GM19043 (cell line): ENCODE measurements at regions not wholly inside any gene's neighbourhood (a gene's known extent, or its start where the extent isn't known, plus 50 kb on each side); places are given as distances from the start of the nearest gene placed in this dataset.
A peak's percentile ranks its signal among the peaks of the same experiment; 100 is the strongest.

Experiments
- ATAC-seq: cut with Tn5 transposase; IDR thresholded peaks from one replicate; pipeline ENCODE4 v1.9.1; 2021; ENCODE audit warnings: low read depth; ENCODE audit not compliant: unreplicated experiment

DNA sequence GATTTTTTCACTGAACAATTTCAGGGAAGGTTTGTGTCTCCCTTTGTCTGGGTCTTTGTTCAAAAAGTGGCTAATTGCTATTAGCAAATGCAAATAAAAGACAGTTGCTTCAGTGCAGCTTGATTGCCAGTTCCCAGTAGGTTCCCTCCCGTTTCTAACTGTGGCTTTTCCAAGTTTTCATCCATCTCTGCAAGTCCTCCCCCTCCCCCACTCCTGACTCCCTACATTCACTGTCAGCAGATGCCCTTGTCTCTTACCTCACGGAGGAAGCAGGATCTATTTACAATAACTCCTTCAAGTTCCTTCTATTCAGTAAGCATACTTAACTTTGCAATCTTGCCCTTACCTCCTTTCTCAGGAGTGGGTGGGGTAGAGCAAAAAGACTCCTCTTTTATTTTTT is 55.4 kb upstream of the SCEL start:
- ATAC-seq = no peak

DNA sequence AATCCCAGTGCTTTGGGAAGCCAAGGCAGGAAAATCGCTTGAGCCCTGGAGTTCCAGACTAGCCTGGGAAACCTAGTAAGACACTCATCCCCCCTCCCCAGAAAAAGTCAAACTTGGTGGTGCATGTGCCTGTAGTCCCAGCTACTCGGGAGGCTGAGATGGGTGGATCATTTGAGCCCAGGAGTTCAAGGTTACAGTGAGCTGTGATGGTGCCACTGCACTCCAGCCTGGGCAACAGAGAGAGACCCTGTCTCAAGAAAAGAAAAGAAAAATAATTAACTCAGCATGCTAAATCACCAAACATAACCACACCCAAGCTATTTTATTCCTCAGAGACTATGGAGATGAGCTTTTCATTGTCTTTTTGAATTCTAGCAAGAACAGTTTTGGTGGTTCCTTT is 56.2 kb upstream of the SCEL start:
- ATAC-seq = no peak

DNA sequence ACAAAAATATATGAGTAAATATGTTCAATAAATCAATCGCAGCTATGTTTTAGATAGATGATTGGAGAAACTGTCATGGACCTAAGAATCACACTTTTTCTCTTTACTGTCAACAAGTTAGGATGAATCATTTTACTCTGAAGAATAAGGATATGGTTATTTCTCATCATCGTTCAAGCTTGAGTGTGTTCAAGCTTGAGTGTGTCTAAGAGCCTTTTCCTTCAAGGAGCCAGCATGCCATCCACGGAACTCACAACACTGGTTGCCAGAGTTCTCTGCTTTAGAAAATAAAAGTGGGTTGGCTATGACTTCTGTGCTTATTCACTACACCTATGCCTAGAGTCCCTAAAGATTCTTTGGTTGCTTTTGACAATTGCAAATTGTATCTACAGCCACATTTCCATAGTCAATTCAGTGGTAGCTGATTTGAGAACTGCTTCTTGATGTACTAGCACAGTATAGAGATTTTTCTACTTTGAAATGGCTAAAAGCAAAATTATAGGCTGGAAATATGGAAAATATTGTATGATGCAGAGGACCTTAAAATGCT is 58.1 kb upstream of the SCEL start:
- no peak for ATAC-seq

DNA sequence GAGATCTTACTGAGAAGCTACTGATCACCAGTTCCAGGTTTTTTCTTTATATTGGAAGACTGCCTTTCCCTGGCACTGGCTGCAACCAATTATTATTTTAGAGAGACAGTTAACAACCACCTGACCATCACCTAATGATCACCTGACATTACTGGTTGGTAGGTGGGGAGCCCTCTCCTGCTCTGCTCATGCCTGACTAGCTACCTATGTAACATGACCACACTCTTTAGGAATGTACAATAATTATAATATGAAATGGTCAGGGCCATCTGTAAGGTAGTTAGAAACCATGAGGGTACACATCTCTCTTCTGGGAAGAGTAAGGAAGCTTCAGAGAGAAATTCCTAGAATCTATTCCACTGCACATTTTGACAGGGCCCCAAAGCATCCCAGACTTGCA is 59.0 kb upstream of the SCEL start:
- ATAC-seq = no peak

DNA sequence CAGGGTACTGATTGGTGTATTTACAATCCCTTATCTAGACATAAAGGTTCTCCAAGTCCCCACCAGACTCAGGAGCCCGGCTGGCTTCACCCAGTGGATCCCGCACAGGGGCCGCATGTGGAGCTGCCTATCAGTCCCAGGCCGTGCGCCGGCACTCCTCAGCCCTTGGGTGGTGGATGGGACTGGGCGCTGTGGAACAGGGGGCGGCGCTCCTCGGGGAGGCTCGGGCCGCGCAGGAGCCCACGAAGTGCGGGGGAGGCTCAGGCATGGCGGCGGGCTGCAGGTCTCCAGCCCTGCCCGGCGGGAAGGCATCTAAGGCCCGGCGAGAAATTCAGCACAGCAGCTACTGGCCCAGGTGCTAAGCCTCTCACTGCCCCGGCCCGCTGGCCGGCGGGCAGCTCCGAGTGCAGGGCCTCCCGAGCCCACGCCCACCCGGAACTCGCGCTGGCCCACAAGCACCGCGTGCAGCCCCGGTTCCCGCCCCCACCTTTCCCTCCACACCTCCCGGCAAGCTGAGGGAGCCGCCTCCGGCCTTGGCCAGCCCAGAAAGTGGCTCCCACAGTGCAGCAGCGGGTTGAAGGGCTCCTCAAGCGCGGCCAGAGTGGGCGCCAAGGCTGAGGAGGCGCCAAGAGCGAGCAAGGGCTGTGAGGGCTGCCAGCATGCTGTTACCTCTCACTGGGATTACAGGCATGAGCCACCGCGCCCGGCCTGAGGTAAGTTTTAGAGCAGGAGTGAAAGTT is 60.0 kb upstream of the SCEL start:
- ATAC-seq = no peak

DNA sequence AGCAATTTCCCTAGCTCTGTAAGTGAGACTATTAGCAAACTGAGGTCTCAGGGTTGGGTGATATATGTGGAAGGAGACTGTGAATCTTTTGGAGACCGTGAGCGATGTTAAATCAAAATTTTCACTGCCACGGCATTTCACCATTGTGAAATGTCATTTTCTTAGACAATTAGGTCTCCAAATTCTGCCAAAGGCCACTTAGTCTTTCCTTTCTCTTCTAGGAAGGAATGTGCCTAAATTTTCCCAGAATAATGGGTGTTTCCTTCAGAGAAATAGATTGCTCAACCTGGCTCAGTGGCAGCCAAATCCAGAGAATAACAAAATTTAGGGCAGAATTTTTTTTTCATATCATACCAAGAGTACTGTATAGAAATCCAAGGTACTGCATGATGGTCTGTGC is 64.5 kb upstream of the SCEL start:
- ATAC-seq = no peak

DNA sequence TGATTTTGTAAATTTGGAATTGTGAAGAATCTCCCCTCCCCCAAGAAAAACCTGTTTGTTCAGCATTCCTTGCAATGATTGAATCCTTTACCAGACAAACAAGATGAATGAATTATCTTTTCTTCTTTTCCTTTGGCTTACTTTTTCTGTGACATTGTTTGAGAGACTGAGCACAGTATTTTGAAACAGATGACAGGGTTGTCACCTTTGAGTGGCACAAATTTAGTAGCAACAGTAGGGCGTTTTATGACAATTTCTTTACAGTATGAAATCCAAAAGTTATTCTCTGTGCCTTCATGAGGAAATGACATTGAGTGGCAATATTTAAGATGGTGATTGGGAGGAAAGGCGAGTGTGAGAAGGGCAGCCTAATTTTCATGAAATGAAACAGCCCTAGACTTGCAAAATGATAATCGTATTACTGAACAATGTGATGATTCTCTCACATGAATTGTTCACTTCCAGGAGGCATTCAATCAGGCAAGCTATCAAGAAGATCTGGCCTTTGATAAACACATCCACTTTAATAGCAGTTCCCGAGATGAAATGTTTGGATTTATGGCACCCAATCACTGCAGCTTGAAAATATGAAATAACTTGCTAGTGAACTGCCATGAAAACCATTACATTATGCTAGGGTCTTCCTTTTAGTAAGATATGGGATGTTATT is 68.6 kb upstream of the SCEL start:
- ATAC-seq = no peak

DNA sequence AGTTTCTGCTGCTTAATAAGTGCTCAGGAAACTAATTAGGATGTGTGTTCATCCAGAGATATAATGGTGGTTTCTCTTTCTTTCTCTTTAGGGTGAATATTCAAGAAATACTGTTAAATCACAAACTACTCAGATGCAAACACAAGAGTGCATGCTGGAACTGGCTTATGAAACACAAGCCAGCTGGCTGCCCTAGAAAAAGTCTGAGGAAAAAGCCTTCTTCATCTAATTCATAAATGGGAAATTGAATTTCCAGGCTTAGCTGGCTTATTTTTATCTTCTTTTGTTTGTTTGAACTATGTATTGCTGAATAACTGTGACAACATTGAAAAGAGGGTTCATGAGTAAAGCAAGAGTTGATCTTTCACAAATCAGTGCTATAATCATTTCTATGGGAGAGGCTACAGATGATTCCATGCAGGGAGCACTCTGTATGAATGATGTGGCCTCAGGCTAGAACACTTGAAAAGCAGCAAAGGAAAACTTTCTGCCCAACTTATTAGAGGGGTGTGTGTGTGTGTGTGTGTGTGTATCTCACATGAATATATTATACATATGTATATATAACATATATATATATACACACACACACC is 69.8 kb upstream of the SCEL start:
- ATAC-seq = no peak

DNA sequence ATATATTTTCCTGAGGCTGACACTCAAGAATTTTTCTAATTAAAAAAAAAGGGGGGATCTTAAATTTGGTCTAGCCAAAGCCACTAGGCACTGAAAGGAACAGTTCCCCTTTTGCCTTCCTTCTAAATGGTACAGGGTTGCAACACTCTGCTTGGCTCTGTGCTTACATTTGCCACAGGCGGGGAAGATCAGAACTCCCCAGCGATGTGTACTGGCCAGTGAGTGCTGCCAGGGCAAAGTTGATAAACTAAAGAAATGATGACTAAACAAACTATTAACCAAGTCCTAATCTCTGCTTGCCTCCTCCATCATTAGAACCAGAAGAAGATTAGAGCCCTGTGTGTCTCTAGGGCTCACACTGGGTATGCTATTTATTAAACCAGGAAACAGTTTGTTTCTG is 75.3 kb upstream of the SCEL start:
- ATAC-seq = peak; percentile 87

DNA sequence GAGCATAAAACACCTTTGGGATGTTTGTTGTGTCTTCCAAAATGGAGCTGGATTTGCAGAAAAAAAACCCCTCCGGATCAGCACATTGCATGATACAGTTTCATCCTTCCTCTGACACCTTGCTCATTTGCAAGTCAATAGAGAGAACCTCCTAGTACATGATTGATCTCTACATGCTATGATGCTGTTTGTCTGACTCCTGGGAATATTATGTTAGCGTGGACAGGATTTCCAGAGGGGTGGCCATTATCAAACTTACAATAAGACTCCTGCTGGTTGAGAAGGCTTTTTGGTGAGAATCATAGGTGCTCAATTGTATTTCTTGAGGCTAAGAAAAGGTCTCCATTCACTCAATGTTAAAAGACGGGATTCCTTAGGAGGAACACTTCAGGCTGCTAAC is 75.9 kb upstream of the SCEL start:
- no peak for ATAC-seq

DNA sequence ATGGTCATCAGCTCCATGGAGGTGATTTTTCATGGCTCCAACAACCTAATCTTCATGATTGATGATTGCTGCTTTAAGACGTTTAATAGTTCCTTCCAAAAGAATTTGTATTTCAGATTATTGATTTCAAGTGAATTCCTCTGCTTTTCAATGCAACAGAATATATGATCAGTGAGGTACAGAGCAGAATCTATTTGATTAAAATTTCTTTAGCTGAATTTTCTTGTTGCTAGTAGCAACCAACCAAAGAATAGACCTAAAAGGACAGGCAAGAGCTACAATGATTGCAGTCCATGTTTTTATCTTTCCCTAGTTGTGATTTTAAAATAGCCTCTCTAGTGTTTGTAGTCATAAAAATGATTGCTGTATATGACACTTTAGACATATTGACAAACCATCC is 76.8 kb upstream of the SCEL start:
- ATAC-seq = no peak

DNA sequence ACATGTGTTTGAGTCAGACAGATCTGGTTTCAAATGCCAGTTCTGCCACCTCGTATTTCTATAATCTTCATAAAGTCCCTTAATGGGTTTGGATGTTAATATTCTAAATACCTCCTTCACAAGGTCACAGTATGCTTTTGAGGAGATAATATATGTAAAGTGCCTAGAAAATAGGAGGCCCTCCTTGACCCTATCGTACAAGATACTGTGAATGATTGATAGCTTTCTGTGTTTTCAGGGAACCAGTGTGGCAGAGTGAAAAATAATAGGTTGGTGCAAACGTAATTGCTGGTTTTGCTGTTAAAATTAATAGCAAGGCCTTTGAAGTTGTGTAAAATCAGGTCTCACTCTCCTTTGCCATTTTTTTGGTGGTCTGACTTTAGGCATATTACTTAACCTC is 77.5 kb upstream of the SCEL start:
- no peak for ATAC-seq

DNA sequence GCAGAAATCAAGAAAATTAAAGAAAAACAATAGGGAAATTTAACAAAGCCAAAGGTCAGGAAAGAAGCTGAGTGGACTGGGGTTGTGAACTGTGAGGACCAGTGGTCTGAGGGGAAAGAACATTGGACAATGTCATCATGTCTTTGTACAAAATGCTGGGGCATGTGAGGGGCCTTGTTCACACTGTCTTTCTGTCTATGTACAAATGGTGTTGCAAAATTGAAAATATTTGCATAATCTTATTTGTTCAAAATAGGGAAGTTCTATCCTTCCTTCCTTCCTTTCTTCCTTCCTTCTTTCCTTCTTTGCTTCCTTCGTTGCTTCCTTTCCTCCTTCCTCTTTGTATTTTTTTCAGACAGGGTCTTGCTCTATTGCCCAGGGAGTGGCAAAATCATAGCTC is 79.2 kb upstream of the SCEL start:
- no peak for ATAC-seq

DNA sequence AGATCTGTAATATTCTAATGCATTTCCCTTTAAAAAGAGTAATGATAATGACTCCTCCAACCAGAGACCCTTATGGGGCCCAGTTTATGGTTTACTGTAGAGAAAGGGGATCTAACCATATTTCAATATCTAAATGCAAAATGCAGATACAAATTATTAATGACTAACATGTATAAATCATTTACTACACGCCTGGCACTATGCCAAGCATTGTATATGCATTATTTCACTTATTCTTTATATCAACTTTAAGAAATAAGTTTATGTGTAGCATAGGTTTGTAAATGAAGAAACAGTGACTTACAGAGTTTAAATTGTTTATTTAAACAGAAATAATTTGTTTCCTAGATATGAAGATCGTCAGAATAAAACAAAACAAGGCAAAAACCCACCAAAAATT is 86.2 kb upstream of the SCEL start:
- ATAC-seq = no peak

DNA sequence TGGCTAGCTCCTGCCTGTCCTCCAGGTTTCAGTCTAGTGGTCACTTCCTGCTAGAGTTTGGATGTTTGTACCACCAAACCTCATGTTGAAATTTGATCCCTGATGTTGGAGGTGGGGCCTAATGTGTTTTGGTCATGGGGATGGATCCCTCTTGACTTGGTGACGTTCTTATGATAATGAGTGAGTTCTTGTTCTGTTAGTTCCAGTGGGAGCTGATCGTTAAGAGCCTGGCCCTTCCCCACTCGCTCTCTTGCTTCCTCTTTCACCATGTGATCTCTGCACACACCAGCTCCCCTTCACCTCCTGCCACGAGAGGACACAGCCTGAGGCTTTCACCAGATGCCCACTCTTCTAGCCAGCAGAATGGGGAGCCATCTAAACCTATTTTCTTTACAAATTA is 86.8 kb upstream of the SCEL start:
- ATAC-seq = no peak

DNA sequence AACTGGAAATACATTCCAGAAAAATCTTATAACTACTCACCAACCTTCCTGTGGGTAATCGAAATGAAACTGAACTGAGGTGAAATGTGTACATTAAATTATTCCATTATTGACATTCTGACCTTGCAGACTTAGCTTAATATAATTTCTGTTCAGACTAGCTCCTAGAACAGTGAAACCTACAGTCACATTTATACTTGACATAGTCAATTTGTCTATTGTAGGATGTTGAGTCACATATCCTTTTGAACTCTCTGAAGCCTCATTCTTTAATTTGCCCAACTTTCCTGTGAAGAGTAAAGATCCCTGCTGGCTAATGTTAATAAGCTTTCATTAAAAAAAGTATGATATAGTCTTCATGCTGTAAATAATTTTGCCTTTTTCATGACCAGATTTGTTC is 92.0 kb upstream of the SCEL start:
- no peak for ATAC-seq

DNA sequence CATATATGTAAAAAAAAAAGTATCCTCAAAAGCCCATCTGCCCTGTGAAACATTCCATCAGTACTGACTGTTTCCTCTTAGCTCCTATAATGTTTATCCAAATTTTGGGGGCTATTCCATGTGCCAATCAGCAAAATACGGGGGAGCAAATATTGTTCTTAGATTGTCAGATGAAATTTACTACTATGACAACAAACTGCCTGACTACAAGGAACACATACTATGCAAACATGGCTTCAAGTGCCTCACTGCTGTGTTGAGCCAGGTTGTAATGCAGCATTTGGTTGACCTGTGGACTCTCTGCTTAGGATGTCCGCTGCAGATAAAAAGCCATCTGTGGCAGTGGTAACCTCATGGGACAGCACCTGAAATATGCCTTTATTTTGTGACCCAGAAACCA is 98.2 kb upstream of the SCEL start:
- ATAC-seq = no peak

DNA sequence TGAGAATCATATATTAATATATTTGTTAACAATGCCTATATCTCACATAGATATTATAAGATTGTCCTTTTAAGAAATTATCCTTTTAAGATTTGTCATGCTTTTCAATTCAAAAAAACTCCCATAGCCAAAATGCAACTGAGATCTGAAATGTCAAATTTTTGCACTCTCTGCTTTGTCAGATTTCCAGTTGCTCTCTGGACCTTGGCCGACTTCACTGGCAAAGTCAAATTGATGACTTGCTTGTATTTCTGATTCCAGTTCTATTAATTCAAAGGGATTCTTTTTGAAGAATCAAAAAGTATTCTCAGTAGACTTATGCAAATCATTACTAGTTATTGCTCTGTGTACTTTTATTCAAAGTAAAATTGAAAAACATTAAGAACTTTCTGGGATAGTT is 101.2 kb upstream of the SCEL start:
- no peak for ATAC-seq

DNA sequence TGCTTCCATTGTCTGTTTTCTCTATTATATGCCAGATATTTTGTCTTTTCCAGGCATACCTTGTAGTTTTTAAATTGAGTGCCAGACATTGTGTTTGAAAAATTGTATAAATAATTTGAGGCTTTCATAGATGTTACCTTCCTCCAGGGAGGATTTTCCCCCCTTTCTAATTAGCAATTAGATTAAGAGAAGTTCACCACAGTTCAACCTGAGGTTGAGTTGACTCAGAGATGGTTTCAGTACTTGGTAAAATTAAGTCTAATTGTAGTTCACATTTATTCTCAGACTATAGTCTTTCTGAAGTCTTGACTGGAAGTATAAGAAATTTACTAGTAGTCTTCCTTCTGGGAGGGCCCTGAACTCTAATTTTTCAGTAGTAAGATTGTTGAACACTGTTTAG is 104.1 kb upstream of the SCEL start:
- ATAC-seq = no peak

DNA sequence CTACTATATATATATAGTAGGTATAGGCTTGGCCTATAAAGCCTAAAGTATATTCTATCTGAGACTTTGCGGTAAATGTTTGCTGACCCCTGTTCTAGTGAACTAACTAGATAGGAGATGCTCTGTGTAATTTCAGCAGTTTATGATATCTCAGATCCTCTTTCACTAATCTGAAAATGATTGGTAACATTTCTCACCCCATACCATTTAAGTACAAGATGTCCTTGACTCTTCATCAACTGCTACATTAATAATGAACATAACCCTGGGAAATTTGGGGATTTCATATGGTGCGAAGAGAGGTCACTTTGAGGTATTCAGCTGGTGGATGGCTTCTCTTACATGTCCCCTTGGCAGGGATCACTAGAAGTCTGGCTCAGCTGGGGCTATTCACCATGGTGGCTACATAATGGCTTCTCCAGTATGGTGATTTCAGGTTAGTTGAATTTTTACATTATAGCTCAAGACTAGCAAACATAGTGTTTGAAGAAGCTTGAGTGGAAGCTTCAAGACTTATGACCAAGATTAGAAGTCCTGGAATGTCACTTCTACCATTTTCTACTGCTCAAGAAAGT is 103.6 kb upstream of the MYCBP2 start:
- peak; percentile 36 for ATAC-seq

DNA sequence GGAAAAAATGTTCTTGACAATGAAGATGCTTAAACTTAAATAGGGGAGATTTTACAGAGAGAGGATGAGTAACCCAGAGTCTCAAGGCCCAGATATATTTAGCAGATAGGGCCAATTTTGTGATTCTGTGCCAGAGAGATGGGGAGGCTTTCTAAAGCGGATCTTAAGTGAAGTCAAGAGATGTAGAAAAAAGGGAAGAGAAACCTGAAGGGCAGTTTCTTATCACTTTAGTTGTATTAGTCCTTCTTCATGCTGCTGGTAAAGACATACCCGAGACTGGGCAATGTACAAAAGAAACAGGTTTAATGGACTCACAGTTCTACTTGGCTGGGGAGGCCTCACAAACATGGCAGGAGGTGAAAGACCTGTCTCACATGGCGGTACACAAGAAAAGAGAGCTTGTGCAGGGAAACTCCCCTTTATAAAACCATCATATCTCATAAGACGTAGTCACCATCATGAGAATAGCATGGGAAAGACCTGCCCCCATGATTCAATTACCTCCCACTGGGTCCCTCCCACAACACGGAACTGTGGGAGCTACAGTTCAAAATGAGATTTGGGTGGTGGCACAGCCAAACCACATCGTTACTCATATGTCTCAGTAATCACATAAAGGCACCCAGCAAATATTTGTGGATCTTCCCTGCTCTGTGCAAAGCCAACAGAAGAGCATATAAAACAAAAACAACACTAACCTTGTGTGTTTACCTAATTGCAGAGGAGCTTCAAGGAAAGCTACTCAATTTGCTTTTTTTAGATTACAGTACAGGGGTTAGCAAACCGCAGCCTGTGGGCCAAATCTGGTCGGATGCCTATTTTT is 102.6 kb upstream of the MYCBP2 start:
- peak; percentile 74 for ATAC-seq
